H1 (cell line): ENCODE measurements at regions not wholly inside any gene's neighbourhood (a gene's known extent, or its start where the extent isn't known, plus 50 kb on each side); places are given as distances from the start of the nearest gene placed in this dataset.

Experiments used
- CHD2 ChIP-seq: IDR thresholded peaks from 2 replicates; pipeline ENCODE4 v1.6.1; 2012; ENCODE audit warnings: low read length, improper control_type of control experiment
- CTCF ChIP-seq, 3 experiments: IDR thresholded peaks; 1 replicate in 2 of 3; 2 replicates in 1 of 3; pipeline versions ENCODE4 v1.5.1 to v1.6.1; 2011; ENCODE audit warnings: low read length in 3 of 3, mild to moderate bottlenecking in 3 of 3, inconsistent platforms in 2 of 3, low read depth in 1 of 3, moderate library complexity in 1 of 3; ENCODE audit not compliant: insufficient read depth in 1 of 3; ENCODE audit errors: control extremely low read depth in 1 of 3
- JUND ChIP-seq: IDR thresholded peaks from 2 replicates; pipeline ENCODE4 v1.6.1; 2011; ENCODE audit warnings: mild to moderate bottlenecking, improper control_type of control experiment, low read length
- NRF1 ChIP-seq: IDR thresholded peaks from 2 replicates; pipeline ENCODE4 v1.6.1; 2011; ENCODE audit warnings: mild to moderate bottlenecking, low read depth, low read length, improper control_type of control experiment
- SRF ChIP-seq: IDR thresholded peaks from 2 replicates; pipeline ENCODE4 v1.6.1; 2011; ENCODE audit warnings: mild to moderate bottlenecking, low read depth, low read length, moderate library complexity
- TF ChIP-seq, protein P1 (sequence below): IDR thresholded peaks from 2 replicates; pipeline ENCODE4 v1.6.1; 2012; ENCODE audit warnings: inconsistent platforms

- TF ChIP-seq CTCF (IDR thresholded peaks at IDR 0.05; ENCODE audit: control extremely low read depth in 1 of 3, insufficient read depth in 1 of 3, low read depth in 1 of 3, low read length in 3 of 3) (no peak), NRF1 (no peak), JUND (no peak), SRF (no peak), CHD2 (no peak)
- TF ChIP-seq, protein P1, sequence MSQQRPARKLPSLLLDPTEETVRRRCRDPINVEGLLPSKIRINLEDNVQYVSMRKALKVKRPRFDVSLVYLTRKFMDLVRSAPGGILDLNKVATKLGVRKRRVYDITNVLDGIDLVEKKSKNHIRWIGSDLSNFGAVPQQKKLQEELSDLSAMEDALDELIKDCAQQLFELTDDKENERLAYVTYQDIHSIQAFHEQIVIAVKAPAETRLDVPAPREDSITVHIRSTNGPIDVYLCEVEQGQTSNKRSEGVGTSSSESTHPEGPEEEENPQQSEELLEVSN = no peak
Observed at GRCh38 chr2:144796164-144796563, 276.2 kb upstream of the ZEB2 start.
